Ishikawa (cell line): ENCODE measurements at regions not wholly inside any gene's neighbourhood (a gene's known extent, or its start where the extent isn't known, plus 50 kb on each side); places are given as distances from the start of the nearest gene placed in this dataset.

Experiments used
- CEBPB ChIP-seq: IDR thresholded peaks from 2 replicates; pipeline ENCODE4 v1.6.1; 2012
- CREB1 ChIP-seq: IDR thresholded peaks from 2 replicates; pipeline ENCODE4 v1.6.1; 2012; ENCODE audit warnings: low read depth
- EP300 ChIP-seq: IDR thresholded peaks from 2 replicates; pipeline ENCODE4 v1.6.1; 2012; ENCODE audit warnings: borderline replicate concordance
- FOXM1 ChIP-seq: IDR thresholded peaks from 2 replicates; pipeline ENCODE4 v1.6.1; 2012; ENCODE audit warnings: low read depth, borderline replicate concordance
- MAX ChIP-seq: IDR thresholded peaks from 2 replicates; pipeline ENCODE4 v1.6.1; 2012
- NFIC ChIP-seq: IDR thresholded peaks from 2 replicates; pipeline ENCODE4 v1.6.1; 2012
- RAD21 ChIP-seq: IDR thresholded peaks from 2 replicates; pipeline ENCODE4 v1.6.1; 2012; ENCODE audit warnings: low read depth
- TAF1 ChIP-seq: IDR thresholded peaks from 2 replicates; pipeline ENCODE4 v1.6.1; 2012; ENCODE audit warnings: low read depth, mild to moderate bottlenecking
- TCF12 ChIP-seq: IDR thresholded peaks from 2 replicates; pipeline ENCODE4 v1.6.1; 2012; ENCODE audit warnings: low read depth
- TEAD4 ChIP-seq: IDR thresholded peaks from 2 replicates; pipeline ENCODE4 v1.6.1; 2012
- YY1 ChIP-seq: IDR thresholded peaks from 2 replicates; pipeline ENCODE4 v1.6.1; 2012; ENCODE audit warnings: low read depth
- ZBTB7A ChIP-seq: IDR thresholded peaks from 2 replicates; pipeline ENCODE4 v1.6.1; 2012; ENCODE audit warnings: low read depth
- TF ChIP-seq, protein P1 (sequence below): IDR thresholded peaks from 2 replicates; pipeline ENCODE4 v1.6.1; 2012; ENCODE audit warnings: low read depth, mild to moderate bottlenecking
- TF ChIP-seq, protein P2 (sequence below): IDR thresholded peaks from 2 replicates; pipeline ENCODE4 v1.6.1; 2012

DNA sequence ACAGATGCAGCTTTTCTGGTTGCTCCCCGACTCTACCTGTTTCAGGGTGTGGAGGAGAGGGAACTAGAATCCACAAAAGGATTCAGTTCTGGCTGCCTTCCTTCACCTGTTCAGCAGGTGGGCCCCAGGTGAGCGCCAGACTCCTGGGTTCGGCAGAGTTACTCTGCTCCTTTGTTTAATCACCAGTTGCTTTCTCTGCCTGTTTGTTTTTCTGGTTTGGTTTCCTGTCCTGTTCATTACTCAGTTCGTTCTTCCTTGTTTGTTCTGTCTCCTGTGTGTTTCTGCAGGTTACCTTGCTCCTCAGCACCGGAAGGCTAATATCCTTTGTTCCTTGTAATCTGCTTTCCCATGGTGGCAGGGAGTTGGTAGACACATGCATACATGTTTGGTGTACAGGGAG, 508.5 kb upstream of the ATP11B start:
- TF ChIP-seq CEBPB (no peak), RAD21 (no peak), MAX (no peak), TCF12 (no peak), EP300 (no peak), CREB1 (no peak), NFIC (no peak), YY1 (no peak), FOXM1 (no peak), TEAD4 (no peak), TAF1 (no peak), ZBTB7A (no peak)
- TF ChIP-seq, protein P1, sequence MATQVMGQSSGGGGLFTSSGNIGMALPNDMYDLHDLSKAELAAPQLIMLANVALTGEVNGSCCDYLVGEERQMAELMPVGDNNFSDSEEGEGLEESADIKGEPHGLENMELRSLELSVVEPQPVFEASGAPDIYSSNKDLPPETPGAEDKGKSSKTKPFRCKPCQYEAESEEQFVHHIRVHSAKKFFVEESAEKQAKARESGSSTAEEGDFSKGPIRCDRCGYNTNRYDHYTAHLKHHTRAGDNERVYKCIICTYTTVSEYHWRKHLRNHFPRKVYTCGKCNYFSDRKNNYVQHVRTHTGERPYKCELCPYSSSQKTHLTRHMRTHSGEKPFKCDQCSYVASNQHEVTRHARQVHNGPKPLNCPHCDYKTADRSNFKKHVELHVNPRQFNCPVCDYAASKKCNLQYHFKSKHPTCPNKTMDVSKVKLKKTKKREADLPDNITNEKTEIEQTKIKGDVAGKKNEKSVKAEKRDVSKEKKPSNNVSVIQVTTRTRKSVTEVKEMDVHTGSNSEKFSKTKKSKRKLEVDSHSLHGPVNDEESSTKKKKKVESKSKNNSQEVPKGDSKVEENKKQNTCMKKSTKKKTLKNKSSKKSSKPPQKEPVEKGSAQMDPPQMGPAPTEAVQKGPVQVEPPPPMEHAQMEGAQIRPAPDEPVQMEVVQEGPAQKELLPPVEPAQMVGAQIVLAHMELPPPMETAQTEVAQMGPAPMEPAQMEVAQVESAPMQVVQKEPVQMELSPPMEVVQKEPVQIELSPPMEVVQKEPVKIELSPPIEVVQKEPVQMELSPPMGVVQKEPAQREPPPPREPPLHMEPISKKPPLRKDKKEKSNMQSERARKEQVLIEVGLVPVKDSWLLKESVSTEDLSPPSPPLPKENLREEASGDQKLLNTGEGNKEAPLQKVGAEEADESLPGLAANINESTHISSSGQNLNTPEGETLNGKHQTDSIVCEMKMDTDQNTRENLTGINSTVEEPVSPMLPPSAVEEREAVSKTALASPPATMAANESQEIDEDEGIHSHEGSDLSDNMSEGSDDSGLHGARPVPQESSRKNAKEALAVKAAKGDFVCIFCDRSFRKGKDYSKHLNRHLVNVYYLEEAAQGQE: no peak
- TF ChIP-seq, protein P2, sequence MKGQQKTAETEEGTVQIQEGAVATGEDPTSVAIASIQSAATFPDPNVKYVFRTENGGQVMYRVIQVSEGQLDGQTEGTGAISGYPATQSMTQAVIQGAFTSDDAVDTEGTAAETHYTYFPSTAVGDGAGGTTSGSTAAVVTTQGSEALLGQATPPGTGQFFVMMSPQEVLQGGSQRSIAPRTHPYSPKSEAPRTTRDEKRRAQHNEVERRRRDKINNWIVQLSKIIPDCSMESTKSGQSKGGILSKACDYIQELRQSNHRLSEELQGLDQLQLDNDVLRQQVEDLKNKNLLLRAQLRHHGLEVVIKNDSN: no peak
